ENCODE measurements at regions not wholly inside any gene's neighbourhood (a gene's known extent, or its start where the extent isn't known, plus 50 kb on each side); places are given as distances from the start of the nearest gene placed in this dataset.

DNA sequence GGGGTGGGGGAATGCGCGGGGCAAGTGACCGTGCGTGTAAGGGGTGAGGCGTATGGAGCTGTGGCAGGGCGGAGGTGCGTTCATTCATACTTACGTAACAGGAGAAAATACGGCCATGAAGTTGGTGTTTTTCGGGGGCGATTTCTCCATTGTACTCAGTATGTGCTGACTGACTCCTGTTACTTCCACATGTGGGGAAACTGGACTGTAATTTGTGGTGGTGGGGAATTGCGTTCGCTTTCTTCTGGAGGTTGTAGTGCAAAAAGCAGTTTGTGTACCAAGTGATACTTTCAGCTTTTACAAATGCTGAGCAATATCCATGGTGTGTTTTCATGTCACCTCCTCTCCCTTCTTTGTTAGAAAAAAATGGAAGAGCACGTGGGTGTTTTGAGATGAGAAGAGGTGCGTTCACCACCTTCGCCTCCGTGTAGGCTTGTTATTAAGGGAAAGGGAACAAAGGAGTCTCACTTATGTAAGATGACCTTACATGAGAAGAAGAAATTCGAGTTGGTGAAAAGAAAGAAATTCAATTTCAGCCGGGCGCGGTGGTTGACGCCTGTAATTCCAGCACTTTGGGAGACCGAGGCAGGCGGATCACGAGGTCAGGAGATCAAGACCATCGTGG is 181.1 kb upstream of the NOTCH2NLA start (continued):
- TF ChIP-seq, protein P1, sequence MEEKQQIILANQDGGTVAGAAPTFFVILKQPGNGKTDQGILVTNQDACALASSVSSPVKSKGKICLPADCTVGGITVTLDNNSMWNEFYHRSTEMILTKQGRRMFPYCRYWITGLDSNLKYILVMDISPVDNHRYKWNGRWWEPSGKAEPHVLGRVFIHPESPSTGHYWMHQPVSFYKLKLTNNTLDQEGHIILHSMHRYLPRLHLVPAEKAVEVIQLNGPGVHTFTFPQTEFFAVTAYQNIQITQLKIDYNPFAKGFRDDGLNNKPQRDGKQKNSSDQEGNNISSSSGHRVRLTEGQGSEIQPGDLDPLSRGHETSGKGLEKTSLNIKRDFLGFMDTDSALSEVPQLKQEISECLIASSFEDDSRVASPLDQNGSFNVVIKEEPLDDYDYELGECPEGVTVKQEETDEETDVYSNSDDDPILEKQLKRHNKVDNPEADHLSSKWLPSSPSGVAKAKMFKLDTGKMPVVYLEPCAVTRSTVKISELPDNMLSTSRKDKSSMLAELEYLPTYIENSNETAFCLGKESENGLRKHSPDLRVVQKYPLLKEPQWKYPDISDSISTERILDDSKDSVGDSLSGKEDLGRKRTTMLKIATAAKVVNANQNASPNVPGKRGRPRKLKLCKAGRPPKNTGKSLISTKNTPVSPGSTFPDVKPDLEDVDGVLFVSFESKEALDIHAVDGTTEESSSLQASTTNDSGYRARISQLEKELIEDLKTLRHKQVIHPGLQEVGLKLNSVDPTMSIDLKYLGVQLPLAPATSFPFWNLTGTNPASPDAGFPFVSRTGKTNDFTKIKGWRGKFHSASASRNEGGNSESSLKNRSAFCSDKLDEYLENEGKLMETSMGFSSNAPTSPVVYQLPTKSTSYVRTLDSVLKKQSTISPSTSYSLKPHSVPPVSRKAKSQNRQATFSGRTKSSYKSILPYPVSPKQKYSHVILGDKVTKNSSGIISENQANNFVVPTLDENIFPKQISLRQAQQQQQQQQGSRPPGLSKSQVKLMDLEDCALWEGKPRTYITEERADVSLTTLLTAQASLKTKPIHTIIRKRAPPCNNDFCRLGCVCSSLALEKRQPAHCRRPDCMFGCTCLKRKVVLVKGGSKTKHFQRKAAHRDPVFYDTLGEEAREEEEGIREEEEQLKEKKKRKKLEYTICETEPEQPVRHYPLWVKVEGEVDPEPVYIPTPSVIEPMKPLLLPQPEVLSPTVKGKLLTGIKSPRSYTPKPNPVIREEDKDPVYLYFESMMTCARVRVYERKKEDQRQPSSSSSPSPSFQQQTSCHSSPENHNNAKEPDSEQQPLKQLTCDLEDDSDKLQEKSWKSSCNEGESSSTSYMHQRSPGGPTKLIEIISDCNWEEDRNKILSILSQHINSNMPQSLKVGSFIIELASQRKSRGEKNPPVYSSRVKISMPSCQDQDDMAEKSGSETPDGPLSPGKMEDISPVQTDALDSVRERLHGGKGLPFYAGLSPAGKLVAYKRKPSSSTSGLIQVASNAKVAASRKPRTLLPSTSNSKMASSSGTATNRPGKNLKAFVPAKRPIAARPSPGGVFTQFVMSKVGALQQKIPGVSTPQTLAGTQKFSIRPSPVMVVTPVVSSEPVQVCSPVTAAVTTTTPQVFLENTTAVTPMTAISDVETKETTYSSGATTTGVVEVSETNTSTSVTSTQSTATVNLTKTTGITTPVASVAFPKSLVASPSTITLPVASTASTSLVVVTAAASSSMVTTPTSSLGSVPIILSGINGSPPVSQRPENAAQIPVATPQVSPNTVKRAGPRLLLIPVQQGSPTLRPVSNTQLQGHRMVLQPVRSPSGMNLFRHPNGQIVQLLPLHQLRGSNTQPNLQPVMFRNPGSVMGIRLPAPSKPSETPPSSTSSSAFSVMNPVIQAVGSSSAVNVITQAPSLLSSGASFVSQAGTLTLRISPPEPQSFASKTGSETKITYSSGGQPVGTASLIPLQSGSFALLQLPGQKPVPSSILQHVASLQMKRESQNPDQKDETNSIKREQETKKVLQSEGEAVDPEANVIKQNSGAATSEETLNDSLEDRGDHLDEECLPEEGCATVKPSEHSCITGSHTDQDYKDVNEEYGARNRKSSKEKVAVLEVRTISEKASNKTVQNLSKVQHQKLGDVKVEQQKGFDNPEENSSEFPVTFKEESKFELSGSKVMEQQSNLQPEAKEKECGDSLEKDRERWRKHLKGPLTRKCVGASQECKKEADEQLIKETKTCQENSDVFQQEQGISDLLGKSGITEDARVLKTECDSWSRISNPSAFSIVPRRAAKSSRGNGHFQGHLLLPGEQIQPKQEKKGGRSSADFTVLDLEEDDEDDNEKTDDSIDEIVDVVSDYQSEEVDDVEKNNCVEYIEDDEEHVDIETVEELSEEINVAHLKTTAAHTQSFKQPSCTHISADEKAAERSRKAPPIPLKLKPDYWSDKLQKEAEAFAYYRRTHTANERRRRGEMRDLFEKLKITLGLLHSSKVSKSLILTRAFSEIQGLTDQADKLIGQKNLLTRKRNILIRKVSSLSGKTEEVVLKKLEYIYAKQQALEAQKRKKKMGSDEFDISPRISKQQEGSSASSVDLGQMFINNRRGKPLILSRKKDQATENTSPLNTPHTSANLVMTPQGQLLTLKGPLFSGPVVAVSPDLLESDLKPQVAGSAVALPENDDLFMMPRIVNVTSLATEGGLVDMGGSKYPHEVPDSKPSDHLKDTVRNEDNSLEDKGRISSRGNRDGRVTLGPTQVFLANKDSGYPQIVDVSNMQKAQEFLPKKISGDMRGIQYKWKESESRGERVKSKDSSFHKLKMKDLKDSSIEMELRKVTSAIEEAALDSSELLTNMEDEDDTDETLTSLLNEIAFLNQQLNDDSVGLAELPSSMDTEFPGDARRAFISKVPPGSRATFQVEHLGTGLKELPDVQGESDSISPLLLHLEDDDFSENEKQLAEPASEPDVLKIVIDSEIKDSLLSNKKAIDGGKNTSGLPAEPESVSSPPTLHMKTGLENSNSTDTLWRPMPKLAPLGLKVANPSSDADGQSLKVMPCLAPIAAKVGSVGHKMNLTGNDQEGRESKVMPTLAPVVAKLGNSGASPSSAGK (IDR thresholded peaks at IDR 0.05), result peak; percentile 75
- TF ChIP-seq TCF7 (IDR thresholded peaks at IDR 0.05; ENCODE audit: borderline replicate concordance) (peak; percentile 73; the same call in 1 of the 2 replicates), EP400 (IDR thresholded peaks at IDR 0.05) (peak; percentile 60), OTX1 (CRISPR knock-in tag; IDR thresholded peaks at IDR 0.05) (peak; percentile 100), NONO (IDR thresholded peaks at IDR 0.05; ENCODE audit: low read depth in 2 of 2, low read length in 1 of 2) (peak; percentile 14 to 97; a peak in 3 of 4 replicates), HMG20B (CRISPR knock-in tag; IDR thresholded peaks at IDR 0.05) (peak; percentile 98), KDM5B (IDR thresholded peaks at IDR 0.05; ENCODE audit: insufficient replicate concordance, low read depth, low read length) (peak; percentile 90), THRAP3 (IDR thresholded peaks at IDR 0.05; ENCODE audit: borderline replicate concordance) (peak; percentile 99), CREB5 (CRISPR knock-in tag; IDR thresholded peaks at IDR 0.05) (peak; percentile 95)
- TF ChIP-seq, protein P2, sequence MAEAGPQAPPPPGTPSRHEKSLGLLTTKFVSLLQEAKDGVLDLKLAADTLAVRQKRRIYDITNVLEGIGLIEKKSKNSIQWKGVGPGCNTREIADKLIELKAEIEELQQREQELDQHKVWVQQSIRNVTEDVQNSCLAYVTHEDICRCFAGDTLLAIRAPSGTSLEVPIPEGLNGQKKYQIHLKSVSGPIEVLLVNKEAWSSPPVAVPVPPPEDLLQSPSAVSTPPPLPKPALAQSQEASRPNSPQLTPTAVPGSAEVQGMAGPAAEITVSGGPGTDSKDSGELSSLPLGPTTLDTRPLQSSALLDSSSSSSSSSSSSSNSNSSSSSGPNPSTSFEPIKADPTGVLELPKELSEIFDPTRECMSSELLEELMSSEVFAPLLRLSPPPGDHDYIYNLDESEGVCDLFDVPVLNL (CRISPR knock-in tag; IDR thresholded peaks at IDR 0.05; ENCODE audit: low read depth), result 0 out of 2 replicates have a peak, but pooled peaks have one; percentile 33
- TF ChIP-seq, protein P3, sequence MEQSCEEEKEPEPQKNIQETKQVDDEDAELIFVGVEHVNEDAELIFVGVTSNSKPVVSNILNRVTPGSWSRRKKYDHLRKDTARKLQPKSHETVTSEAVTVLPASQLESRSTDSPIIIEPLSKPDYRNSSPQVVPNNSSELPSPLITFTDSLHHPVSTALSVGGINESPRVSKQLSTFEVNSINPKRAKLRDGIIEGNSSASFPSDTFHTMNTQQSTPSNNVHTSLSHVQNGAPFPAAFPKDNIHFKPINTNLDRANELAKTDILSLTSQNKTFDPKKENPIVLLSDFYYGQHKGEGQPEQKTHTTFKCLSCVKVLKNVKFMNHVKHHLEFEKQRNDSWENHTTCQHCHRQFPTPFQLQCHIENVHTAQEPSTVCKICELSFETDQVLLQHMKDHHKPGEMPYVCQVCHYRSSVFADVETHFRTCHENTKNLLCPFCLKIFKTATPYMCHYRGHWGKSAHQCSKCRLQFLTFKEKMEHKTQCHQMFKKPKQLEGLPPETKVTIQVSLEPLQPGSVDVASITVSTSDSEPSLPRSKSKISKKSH (CRISPR knock-in tag; IDR thresholded peaks at IDR 0.05), result peak; percentile 92

Measured in K562 (cell line).